ENCODE measurements at regions not wholly inside any gene's neighbourhood (a gene's known extent, or its start where the extent isn't known, plus 50 kb on each side); places are given as distances from the start of the nearest gene placed in this dataset.

DNA sequence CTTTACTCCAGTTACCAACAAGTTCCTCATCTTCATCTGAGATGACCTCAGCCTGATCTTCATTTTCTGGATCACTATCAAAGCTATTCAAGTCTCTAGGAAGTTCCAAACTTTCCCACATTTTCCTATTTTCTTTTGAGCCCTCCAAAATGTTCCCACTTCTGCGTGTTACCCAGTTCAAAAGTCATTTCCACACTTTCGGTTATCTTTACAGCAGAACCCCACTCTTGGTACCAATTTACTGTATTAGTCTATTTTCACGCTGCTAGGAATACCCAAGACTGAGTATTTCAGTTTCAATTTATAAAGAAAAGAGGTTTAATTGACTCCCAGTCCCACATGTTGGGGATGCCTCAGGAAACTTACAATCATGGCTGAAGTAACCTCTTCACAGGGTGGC lies 274.3 kb downstream of the FGF9 start:
- Histone ChIP-seq H2AFZ (ENCODE audit: low read length) (no peak overlapping the region), H3K27ac (ENCODE audit: insufficient read depth, low read length) (no peak overlapping the region), H3K27me3 (ENCODE audit: control insufficient read depth, insufficient read depth, low read length) (no peaks in the 10 kb centered on the region), H4K20me1 (ENCODE audit: control insufficient read depth, extremely low read depth, insufficient read depth, low read length) (no peaks in the 10 kb centered on the region), H3K4me2 (ENCODE audit: extremely low read depth, insufficient read depth, low read length) (no peak overlapping the region), H3K9ac (ENCODE audit: insufficient read depth, low read length) (no peak overlapping the region), H3K4me3 (replicated peaks in 1 of 4; ENCODE audit: control extremely low read depth in 1 of 4, insufficient read depth in 1 of 4, low read depth in 3 of 4, low read length in 4 of 4) (no peak overlapping the region), H3K79me2 (ENCODE audit: control insufficient read depth, insufficient read depth, low read length) (no peaks in the 10 kb centered on the region), H3K36me3 (ENCODE audit: control insufficient read depth, insufficient read depth, low read length) (no peaks in the 10 kb centered on the region), H3K4me1 (ENCODE audit: control insufficient read depth, extremely low read depth, insufficient read depth, low read length) (no peaks in the 10 kb centered on the region), H3K9me3 (ENCODE audit: control insufficient read depth, insufficient read depth, low read depth, low read length) (no peaks in the 10 kb centered on the region)
- TF ChIP-seq CTCF (conservative IDR thresholded peaks at IDR 0.05 in 1 of 2, IDR thresholded peaks at IDR 0.05 in 1 of 2; ENCODE audit: low read depth in 1 of 2, low read length in 2 of 2) (no peak), EZH2 (IDR thresholded peaks at IDR 0.05; ENCODE audit: low read length, missing control alignments) (no peak)
- no peak for DNase-seq (ENCODE audit: low read depth in 2 of 2)

DNA sequence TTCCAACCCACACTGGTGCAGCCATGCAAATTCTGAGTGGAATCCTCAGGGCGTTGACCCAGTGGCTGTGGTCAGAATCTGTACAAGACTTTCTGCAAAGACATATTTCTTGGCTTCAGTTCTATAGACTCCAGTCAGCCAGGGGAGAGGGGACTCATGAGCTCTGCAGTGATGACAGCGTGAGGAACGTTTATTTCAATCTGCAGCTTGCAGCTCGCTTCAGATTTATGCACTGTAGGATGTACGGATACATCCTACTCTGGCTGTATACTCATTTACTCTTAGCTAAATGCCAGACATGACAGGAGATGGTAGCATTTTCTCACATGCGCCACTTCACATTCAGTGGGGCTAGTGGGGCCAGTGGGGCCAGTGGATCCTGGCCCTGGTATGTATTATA lies 276.1 kb downstream of the FGF9 start:
- no peaks in the 10 kb centered on the region for H3K4me1 ChIP-seq (ENCODE audit: control insufficient read depth, extremely low read depth, insufficient read depth, low read length)
- H3K4me3 ChIP-seq (replicated peaks in 1 of 4; ENCODE audit: control extremely low read depth in 1 of 4, insufficient read depth in 1 of 4, low read depth in 3 of 4, low read length in 4 of 4), result no peak overlapping the region
- no peaks in the 10 kb centered on the region for H3K27me3 ChIP-seq (ENCODE audit: control insufficient read depth, insufficient read depth, low read length)
- no peaks in the 10 kb centered on the region for H3K79me2 ChIP-seq (ENCODE audit: control insufficient read depth, insufficient read depth, low read length)
- no peak overlapping the region for H2AFZ ChIP-seq (ENCODE audit: low read length)
- H4K20me1 ChIP-seq (ENCODE audit: control insufficient read depth, extremely low read depth, insufficient read depth, low read length), result no peaks in the 10 kb centered on the region
- no peak overlapping the region for H3K9ac ChIP-seq (ENCODE audit: insufficient read depth, low read length)
- no peak for DNase-seq (ENCODE audit: low read depth in 2 of 2)
- no peak overlapping the region for H3K4me2 ChIP-seq (ENCODE audit: extremely low read depth, insufficient read depth, low read length)
- no peaks in the 10 kb centered on the region for H3K36me3 ChIP-seq (ENCODE audit: control insufficient read depth, insufficient read depth, low read length)
- no peak for TF ChIP-seq EZH2 (IDR thresholded peaks at IDR 0.05; ENCODE audit: low read length, missing control alignments)
- TF ChIP-seq CTCF (conservative IDR thresholded peaks at IDR 0.05 in 1 of 2, IDR thresholded peaks at IDR 0.05 in 1 of 2; ENCODE audit: low read depth in 1 of 2, low read length in 2 of 2), result no peak
- H3K9me3 ChIP-seq (ENCODE audit: control insufficient read depth, insufficient read depth, low read depth, low read length), result no peaks in the 10 kb centered on the region
- H3K27ac ChIP-seq (ENCODE audit: insufficient read depth, low read length), result no peak overlapping the region

DNA sequence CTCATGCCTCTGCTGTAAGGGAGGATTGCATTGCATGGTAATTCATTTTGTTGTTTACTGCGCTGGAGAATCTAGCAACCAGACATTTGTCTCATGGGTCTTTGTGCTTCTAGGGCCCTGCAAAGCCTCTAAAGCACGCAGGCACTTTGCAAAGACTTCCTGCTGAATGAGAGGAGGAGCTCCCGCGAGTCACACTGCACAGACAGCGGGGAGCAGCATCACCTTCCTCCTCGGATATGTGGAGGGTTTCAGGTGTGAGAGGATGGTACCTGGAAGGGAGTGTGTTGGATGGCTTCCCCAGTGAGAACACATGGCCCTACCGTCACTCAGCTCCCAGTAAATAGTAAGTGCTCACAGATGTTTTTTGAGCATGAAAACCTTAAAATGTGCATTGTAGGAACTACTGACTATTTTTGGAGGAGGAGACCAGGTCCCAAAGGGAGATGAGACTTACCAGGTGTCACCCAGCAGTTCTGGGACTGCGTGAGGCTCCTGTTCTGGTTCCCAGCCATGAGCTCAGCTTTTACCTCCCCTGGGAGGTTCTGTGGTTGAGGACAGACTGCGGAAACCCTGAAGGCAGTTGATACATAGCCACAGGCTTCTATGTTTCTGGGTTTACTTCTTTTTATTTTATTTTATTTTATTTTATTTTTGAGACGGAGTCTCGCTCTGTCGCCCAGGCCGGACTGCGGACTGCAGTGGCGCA lies 278.0 kb downstream of the FGF9 start:
- Histone ChIP-seq H3K36me3 (ENCODE audit: control insufficient read depth, insufficient read depth, low read length) (no peaks in the 10 kb centered on the region), H4K20me1 (ENCODE audit: control insufficient read depth, extremely low read depth, insufficient read depth, low read length) (no peaks in the 10 kb centered on the region), H3K4me3 (replicated peaks in 1 of 4; ENCODE audit: control extremely low read depth in 1 of 4, insufficient read depth in 1 of 4, low read depth in 3 of 4, low read length in 4 of 4) (no peak overlapping the region), H3K9me3 (ENCODE audit: control insufficient read depth, insufficient read depth, low read depth, low read length) (no peaks in the 10 kb centered on the region), H3K4me1 (ENCODE audit: control insufficient read depth, extremely low read depth, insufficient read depth, low read length) (no peaks in the 10 kb centered on the region), H2AFZ (ENCODE audit: low read length) (no peak overlapping the region), H3K27ac (ENCODE audit: insufficient read depth, low read length) (no peak overlapping the region), H3K79me2 (ENCODE audit: control insufficient read depth, insufficient read depth, low read length) (no peaks in the 10 kb centered on the region), H3K4me2 (ENCODE audit: extremely low read depth, insufficient read depth, low read length) (no peak overlapping the region), H3K9ac (ENCODE audit: insufficient read depth, low read length) (no peak overlapping the region), H3K27me3 (ENCODE audit: control insufficient read depth, insufficient read depth, low read length) (no peaks in the 10 kb centered on the region)
- TF ChIP-seq CTCF (conservative IDR thresholded peaks at IDR 0.05 in 1 of 2, IDR thresholded peaks at IDR 0.05 in 1 of 2; ENCODE audit: low read depth in 1 of 2, low read length in 2 of 2) (no peak), EZH2 (IDR thresholded peaks at IDR 0.05; ENCODE audit: low read length, missing control alignments) (no peak)
- DNase-seq (ENCODE audit: low read depth in 2 of 2), result no peak
